ENCODE measurements at regions not wholly inside any gene's neighbourhood (a gene's known extent, or its start where the extent isn't known, plus 50 kb on each side); places are given as distances from the start of the nearest gene placed in this dataset.

DNA sequence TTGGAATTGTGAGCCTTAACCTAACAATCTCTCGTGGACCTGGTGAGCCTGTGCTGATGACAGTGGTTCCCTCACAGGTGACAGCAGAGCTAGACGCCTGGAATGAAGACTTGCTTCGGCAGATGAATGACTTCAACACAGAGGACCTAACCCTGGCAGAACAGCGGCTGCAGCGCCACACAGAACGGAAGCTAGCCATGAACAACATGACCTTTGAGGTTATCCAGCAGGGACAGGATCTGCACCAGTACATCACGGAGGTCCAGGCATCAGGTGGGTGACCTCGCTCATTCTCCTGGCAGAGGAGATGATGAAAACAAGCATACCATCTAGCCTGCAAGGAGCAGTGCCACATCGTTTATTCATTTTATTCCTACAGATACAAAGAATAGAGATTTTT lies 316.9 kb upstream of the UMPS start:
- Histone ChIP-seq H3K27me3 (ENCODE audit: insufficient read depth, low read length, poor library complexity, severe bottlenecking) (no peaks in the 10 kb centered on the region), H3K4me1 (ENCODE audit: insufficient read depth, low read length, poor library complexity, severe bottlenecking) (no peaks in the 10 kb centered on the region), H3F3A (ENCODE audit: low read depth) (no peaks in the 10 kb centered on the region), H2AFZ (ENCODE audit: low read length) (no peak overlapping the region), H3K9ac (ENCODE audit: low read depth, low read length, poor library complexity, severe bottlenecking) (no peak overlapping the region), H3K9me3 (ENCODE audit: insufficient read depth, low read depth, low read length) (no peaks in the 10 kb centered on the region), H3K79me2 (ENCODE audit: insufficient read depth, low read length) (no peaks in the 10 kb centered on the region), H3K9me2 (replicated peaks; ENCODE audit: low read depth, low read length) (no peaks in the 10 kb centered on the region), H3K4me3 (ENCODE audit: low read length, poor library complexity, severe bottlenecking) (no peak overlapping the region), H3K36me3 (ENCODE audit: insufficient read depth, low read length) (no peaks in the 10 kb centered on the region), H4K20me1 (ENCODE audit: insufficient read depth, low read length, poor library complexity, severe bottlenecking) (no peaks in the 10 kb centered on the region), H3K4me2 (ENCODE audit: low read depth, low read length, poor library complexity, severe bottlenecking) (no peak overlapping the region)
- TF ChIP-seq, protein P1, sequence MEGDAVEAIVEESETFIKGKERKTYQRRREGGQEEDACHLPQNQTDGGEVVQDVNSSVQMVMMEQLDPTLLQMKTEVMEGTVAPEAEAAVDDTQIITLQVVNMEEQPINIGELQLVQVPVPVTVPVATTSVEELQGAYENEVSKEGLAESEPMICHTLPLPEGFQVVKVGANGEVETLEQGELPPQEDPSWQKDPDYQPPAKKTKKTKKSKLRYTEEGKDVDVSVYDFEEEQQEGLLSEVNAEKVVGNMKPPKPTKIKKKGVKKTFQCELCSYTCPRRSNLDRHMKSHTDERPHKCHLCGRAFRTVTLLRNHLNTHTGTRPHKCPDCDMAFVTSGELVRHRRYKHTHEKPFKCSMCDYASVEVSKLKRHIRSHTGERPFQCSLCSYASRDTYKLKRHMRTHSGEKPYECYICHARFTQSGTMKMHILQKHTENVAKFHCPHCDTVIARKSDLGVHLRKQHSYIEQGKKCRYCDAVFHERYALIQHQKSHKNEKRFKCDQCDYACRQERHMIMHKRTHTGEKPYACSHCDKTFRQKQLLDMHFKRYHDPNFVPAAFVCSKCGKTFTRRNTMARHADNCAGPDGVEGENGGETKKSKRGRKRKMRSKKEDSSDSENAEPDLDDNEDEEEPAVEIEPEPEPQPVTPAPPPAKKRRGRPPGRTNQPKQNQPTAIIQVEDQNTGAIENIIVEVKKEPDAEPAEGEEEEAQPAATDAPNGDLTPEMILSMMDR (conservative IDR thresholded peaks at IDR 0.05; ENCODE audit: low read length): no peak
- no peak for TF ChIP-seq EZH2phosphoT487 (IDR thresholded peaks at IDR 0.05; ENCODE audit: borderline replicate concordance)

DNA sequence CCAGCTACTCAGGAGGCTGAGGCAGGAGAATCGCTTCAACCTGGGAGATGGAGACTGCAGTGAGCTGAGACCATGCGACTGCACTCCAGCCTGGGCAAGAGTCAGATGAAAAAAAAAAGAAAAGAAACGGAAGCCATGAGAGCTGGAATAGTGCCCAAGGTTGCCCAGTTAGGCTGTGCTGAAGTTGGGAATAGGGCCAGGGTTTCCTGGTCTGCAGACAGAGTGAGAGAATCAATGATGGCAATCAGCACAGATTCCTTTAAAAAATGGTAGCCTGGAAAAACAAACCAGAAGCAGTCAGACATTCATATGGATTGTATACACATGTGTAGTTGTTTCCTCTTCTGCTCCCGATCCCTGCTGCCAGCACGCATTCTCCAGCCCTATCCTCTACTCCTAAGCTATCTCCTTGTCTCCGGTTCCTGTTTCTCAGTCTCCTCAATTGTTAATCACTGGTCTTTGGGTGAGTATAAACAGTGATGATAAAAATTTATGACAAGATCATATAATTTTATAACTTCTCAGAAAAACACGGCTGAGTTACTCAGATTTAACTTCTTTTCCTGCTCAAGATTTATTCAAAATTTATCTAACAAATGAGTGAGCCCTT lies 316.2 kb upstream of the UMPS start:
- H3F3A ChIP-seq (ENCODE audit: low read depth): no peaks in the 10 kb centered on the region
- no peaks in the 10 kb centered on the region for H3K27me3 ChIP-seq (ENCODE audit: insufficient read depth, low read length, poor library complexity, severe bottlenecking)
- H3K79me2 ChIP-seq (ENCODE audit: insufficient read depth, low read length): no peaks in the 10 kb centered on the region
- no peaks in the 10 kb centered on the region for H3K36me3 ChIP-seq (ENCODE audit: insufficient read depth, low read length)
- H3K4me2 ChIP-seq (ENCODE audit: low read depth, low read length, poor library complexity, severe bottlenecking): no peak overlapping the region
- TF ChIP-seq, protein P1 (conservative IDR thresholded peaks at IDR 0.05; ENCODE audit: low read length): no peak
- no peak for TF ChIP-seq EZH2phosphoT487 (IDR thresholded peaks at IDR 0.05; ENCODE audit: borderline replicate concordance)
- H3K4me3 ChIP-seq (ENCODE audit: low read length, poor library complexity, severe bottlenecking): no peak overlapping the region
- no peak overlapping the region for H3K9ac ChIP-seq (ENCODE audit: low read depth, low read length, poor library complexity, severe bottlenecking)
- H3K4me1 ChIP-seq (ENCODE audit: insufficient read depth, low read length, poor library complexity, severe bottlenecking): no peaks in the 10 kb centered on the region
- H4K20me1 ChIP-seq (ENCODE audit: insufficient read depth, low read length, poor library complexity, severe bottlenecking): no peaks in the 10 kb centered on the region
- no peaks in the 10 kb centered on the region for H3K9me2 ChIP-seq (replicated peaks; ENCODE audit: low read depth, low read length)
- H3K9me3 ChIP-seq (ENCODE audit: insufficient read depth, low read depth, low read length): no peaks in the 10 kb centered on the region
- H2AFZ ChIP-seq (ENCODE audit: low read length): no peak overlapping the region

DNA sequence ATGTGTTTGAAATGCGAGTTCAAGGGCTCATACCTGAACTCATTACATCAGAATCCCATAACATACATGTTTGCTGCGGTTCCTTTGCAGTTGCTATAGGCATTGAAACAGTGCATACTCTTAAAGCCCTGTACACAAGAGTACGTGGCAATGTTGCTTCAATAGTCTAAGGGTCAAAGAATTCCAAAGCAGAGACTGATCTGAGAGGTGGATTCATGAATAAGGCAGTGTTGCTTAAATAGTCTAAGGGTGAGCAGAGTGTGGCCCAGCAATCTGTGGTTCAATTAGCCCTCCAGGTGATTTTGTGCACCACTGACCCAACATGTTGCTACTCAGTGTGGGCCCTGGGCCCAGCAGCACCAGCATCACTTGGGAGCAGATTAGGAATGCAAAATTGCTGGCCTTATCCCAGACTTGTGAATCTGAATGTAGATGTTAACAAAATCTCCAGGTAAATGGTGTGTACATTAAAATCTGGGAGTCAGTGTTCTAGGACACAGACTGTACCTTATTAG lies 314.7 kb upstream of the UMPS start:
- no peak overlapping the region for H3K4me3 ChIP-seq (ENCODE audit: low read length, poor library complexity, severe bottlenecking)
- no peaks in the 10 kb centered on the region for H3K79me2 ChIP-seq (ENCODE audit: insufficient read depth, low read length)
- no peaks in the 10 kb centered on the region for H3K27me3 ChIP-seq (ENCODE audit: insufficient read depth, low read length, poor library complexity, severe bottlenecking)
- H4K20me1 ChIP-seq (ENCODE audit: insufficient read depth, low read length, poor library complexity, severe bottlenecking): no peaks in the 10 kb centered on the region
- H3K9ac ChIP-seq (ENCODE audit: low read depth, low read length, poor library complexity, severe bottlenecking): no peak overlapping the region
- no peaks in the 10 kb centered on the region for H3K9me2 ChIP-seq (replicated peaks; ENCODE audit: low read depth, low read length)
- H3K4me2 ChIP-seq (ENCODE audit: low read depth, low read length, poor library complexity, severe bottlenecking): no peak overlapping the region
- H3K36me3 ChIP-seq (ENCODE audit: insufficient read depth, low read length): no peaks in the 10 kb centered on the region
- TF ChIP-seq, protein P1 (conservative IDR thresholded peaks at IDR 0.05; ENCODE audit: low read length): no peak
- TF ChIP-seq EZH2phosphoT487 (IDR thresholded peaks at IDR 0.05; ENCODE audit: borderline replicate concordance): no peak
- no peaks in the 10 kb centered on the region for H3K9me3 ChIP-seq (ENCODE audit: insufficient read depth, low read depth, low read length)
- no peaks in the 10 kb centered on the region for H3F3A ChIP-seq (ENCODE audit: low read depth)
- no peaks in the 10 kb centered on the region for H3K4me1 ChIP-seq (ENCODE audit: insufficient read depth, low read length, poor library complexity, severe bottlenecking)
- H2AFZ ChIP-seq (ENCODE audit: low read length): no peak overlapping the region

Measured in Loucy (cell line).